ENCODE measurements at regions not wholly inside any gene's neighbourhood (a gene's known extent, or its start where the extent isn't known, plus 50 kb on each side); places are given as distances from the start of the nearest gene placed in this dataset.

DNA sequence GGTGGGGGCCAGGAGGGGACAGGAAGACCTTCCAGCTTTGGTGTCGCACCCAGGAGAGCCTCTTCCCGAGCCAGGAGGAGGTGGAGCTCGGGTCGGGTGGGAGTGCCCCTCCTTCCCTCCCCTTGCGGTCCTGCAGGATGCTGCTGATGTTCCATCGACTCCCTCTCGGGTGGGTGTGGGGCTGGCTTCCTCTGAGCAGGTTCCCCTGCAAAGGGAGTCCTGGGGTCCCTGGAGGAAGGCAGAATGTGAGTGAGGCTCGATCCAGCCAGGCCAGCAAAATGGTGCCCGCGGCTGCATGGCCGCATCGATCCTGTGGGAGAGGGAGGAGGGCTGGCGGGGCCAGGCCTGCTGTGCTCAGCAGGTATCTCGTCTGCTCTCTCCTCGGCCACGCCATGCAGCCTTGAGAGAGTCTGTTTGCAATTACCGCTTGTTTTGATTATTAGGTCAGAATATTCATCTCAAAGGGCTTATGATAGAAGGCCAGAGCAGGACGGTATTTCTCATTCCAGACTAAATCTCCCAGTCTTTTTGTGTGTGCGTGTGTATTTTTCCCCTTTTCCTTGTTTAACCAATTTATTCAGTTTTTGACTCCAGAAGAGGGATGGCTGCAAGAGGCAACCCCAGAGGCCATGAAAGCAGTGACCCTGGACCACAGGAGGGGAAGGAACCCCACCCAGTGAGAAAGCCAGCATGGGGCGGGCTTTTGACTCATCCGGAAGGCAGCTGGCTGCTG, 137.3 kb upstream of the ZMIZ1 start:
- no peak for TF ChIP-seq FOXP2 (optimal IDR thresholded peaks at IDR 0.05; ENCODE audit: borderline replicate concordance, extremely low read depth, extremely low read length, insufficient read depth)
- no peak for TF ChIP-seq SIN3A (IDR thresholded peaks at IDR 0.05; ENCODE audit: borderline replicate concordance, insufficient read depth, low read length)
- TF ChIP-seq TAF1 (IDR thresholded peaks at IDR 0.05; ENCODE audit: borderline replicate concordance, insufficient read depth, low read length): no peak
- no peak for TF ChIP-seq POLR2AphosphoS5 (IDR thresholded peaks at IDR 0.05; ENCODE audit: low read depth, low read length)
- TF ChIP-seq, protein P1, sequence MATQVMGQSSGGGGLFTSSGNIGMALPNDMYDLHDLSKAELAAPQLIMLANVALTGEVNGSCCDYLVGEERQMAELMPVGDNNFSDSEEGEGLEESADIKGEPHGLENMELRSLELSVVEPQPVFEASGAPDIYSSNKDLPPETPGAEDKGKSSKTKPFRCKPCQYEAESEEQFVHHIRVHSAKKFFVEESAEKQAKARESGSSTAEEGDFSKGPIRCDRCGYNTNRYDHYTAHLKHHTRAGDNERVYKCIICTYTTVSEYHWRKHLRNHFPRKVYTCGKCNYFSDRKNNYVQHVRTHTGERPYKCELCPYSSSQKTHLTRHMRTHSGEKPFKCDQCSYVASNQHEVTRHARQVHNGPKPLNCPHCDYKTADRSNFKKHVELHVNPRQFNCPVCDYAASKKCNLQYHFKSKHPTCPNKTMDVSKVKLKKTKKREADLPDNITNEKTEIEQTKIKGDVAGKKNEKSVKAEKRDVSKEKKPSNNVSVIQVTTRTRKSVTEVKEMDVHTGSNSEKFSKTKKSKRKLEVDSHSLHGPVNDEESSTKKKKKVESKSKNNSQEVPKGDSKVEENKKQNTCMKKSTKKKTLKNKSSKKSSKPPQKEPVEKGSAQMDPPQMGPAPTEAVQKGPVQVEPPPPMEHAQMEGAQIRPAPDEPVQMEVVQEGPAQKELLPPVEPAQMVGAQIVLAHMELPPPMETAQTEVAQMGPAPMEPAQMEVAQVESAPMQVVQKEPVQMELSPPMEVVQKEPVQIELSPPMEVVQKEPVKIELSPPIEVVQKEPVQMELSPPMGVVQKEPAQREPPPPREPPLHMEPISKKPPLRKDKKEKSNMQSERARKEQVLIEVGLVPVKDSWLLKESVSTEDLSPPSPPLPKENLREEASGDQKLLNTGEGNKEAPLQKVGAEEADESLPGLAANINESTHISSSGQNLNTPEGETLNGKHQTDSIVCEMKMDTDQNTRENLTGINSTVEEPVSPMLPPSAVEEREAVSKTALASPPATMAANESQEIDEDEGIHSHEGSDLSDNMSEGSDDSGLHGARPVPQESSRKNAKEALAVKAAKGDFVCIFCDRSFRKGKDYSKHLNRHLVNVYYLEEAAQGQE (IDR thresholded peaks at IDR 0.05; ENCODE audit: insufficient read depth in 1 of 2, low read depth in 2 of 2, low read length in 2 of 2): no peak

GRCh38 chr10:78932054-78932386, 136.7 kb upstream of the ZMIZ1 start:
- TF ChIP-seq POLR2AphosphoS5 (IDR thresholded peaks at IDR 0.05; ENCODE audit: low read depth, low read length) (no peak), SIN3A (IDR thresholded peaks at IDR 0.05; ENCODE audit: borderline replicate concordance, insufficient read depth, low read length) (no peak), TAF1 (IDR thresholded peaks at IDR 0.05; ENCODE audit: borderline replicate concordance, insufficient read depth, low read length) (no peak), FOXP2 (optimal IDR thresholded peaks at IDR 0.05; ENCODE audit: borderline replicate concordance, extremely low read depth, extremely low read length, insufficient read depth) (no peak)
- TF ChIP-seq, protein P1 (IDR thresholded peaks at IDR 0.05; ENCODE audit: insufficient read depth in 1 of 2, low read depth in 2 of 2, low read length in 2 of 2): no peak

DNA sequence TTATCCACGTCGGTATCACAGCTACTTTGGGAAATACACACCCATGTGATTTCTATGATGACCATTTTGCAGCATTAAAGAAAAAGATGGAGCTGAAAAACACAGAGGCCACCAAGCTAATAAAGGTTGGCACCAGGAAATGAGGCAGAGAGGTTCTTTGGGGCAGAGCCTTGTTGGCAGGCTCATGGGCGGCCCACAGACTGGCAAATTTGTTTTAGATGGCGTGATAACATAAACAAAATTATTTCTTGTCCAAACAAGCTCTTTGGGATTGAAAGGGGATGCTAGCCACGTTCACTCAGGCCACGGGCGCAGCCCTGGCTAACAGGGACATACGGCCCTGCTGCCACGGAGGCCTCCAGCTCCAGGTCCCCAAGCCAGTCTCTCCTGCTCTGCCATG, 135.9 kb upstream of the ZMIZ1 start:
- TF ChIP-seq, protein P1 (IDR thresholded peaks at IDR 0.05; ENCODE audit: insufficient read depth in 1 of 2, low read depth in 2 of 2, low read length in 2 of 2): no peak
- TF ChIP-seq SIN3A (IDR thresholded peaks at IDR 0.05; ENCODE audit: borderline replicate concordance, insufficient read depth, low read length) (no peak), FOXP2 (optimal IDR thresholded peaks at IDR 0.05; ENCODE audit: borderline replicate concordance, extremely low read depth, extremely low read length, insufficient read depth) (no peak), TAF1 (IDR thresholded peaks at IDR 0.05; ENCODE audit: borderline replicate concordance, insufficient read depth, low read length) (no peak), POLR2AphosphoS5 (IDR thresholded peaks at IDR 0.05; ENCODE audit: low read depth, low read length) (no peak)

DNA sequence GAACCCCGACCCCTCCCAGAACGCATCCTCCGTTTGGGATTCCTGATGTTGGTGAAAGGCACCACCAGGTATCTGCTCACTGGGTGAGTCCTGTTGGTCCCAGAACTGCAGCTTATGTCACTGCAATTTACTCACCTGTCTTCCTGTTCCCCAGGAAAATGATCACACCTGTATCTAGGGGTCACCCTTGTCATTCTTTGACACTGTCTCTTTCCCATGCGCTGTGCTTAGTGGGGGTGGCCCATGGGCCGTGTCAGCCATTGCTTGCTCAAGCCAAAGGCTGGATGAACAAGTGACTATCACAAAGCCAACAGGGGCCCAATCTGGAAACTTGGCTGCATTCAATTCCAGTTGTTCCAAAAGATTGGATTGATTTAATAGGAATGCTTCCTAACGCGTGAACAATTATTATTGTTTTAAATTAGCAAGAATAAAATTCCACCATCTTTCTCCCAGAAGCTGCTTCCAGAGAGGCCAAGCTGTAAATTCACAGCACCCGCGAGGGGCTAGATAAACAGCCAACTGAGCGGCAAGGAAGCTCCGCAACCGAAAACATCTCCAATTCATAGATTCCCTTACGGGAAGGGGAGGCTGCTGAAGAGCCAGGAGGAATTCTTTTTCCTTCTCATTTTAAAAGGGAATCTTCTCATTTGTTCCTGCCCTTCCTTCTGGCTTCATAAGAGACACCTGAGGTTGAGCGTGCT, 134.8 kb upstream of the ZMIZ1 start:
- TF ChIP-seq POLR2AphosphoS5 (IDR thresholded peaks at IDR 0.05; ENCODE audit: low read depth, low read length): no peak
- no peak for TF ChIP-seq SIN3A (IDR thresholded peaks at IDR 0.05; ENCODE audit: borderline replicate concordance, insufficient read depth, low read length)

DNA sequence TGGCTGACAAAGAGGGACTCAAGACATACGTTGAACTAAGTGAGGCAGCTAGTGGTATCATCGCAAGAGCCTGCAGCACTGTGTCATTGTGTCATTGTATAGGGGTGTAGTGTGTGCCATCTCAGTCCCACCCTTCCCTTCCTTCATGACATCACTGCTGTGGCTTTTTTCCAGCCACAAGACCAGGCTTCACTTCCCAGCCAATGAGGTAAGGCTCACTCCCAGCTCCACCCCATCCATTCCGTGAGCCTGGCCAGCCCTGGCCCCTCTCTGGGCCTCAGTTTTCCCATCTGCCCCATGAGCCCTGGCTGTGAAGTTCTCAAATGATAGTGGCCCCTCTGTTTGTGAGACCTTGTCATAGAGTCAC, 134.3 kb upstream of the ZMIZ1 start:
- TF ChIP-seq FOXP2 (optimal IDR thresholded peaks at IDR 0.05; ENCODE audit: borderline replicate concordance, extremely low read depth, extremely low read length, insufficient read depth) (no peak), TAF1 (IDR thresholded peaks at IDR 0.05; ENCODE audit: borderline replicate concordance, insufficient read depth, low read length) (no peak), SIN3A (IDR thresholded peaks at IDR 0.05; ENCODE audit: borderline replicate concordance, insufficient read depth, low read length) (no peak), POLR2AphosphoS5 (IDR thresholded peaks at IDR 0.05; ENCODE audit: low read depth, low read length) (no peak)
- TF ChIP-seq, protein P1 (IDR thresholded peaks at IDR 0.05; ENCODE audit: insufficient read depth in 1 of 2, low read depth in 2 of 2, low read length in 2 of 2): no peak
